ENCODE measurements at regions not wholly inside any gene's neighbourhood (a gene's known extent, or its start where the extent isn't known, plus 50 kb on each side); places are given as distances from the start of the nearest gene placed in this dataset.

DNA sequence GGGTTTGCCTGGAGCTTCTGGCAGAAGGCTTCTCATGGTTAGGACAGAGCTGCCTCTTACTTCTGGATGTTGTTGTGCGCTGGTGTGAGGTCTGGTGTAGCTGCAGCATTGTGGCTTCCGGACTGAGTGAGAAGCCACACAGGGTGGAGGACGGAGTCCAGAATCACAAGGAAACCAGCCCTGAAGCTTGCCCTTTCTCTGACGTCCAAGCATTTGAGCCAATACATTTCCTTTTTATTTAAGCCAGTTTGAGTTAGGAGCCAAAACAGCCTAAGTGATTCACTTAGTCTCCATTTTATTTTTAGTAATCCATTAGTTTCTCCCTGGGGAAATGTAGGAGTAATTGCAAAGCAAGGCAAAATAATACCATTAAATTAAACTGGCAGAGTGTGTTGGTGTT lies 402.4 kb upstream of the RGS6 start:
- DNase-seq, result no peak
- Mint-ChIP-seq H3K36me3 (ENCODE audit: low read depth) (peaks cover 47% of the 10 kb centered on the region), H3K4me3 (no peak overlapping the region), H3K27me3 (ENCODE audit: insufficient read depth) (no peaks in the 10 kb centered on the region), H3K4me1 (ENCODE audit: low read depth) (peaks cover 42% of the 10 kb centered on the region), H3K27ac (peak overlapping the region; percentile 49; the same call in 1 of the 2 replicates), H3K9me3 (no peaks in the 10 kb centered on the region)
- no peak for TF ChIP-seq CTCF (IDR thresholded peaks at IDR 0.05)

GRCh38 chr14:71532344-71532743 lies 399.9 kb upstream of the RGS6 start:
- Mint-ChIP-seq H3K9me3 (no peaks in the 10 kb centered on the region), H3K4me1 (ENCODE audit: low read depth) (peaks cover 51% of the 10 kb centered on the region), H3K27me3 (ENCODE audit: insufficient read depth) (no peaks in the 10 kb centered on the region), H3K4me3 (peak overlapping the region; percentile 17; the same call in 1 of the 2 replicates), H3K27ac (peak overlapping the region; percentile 57), H3K36me3 (ENCODE audit: low read depth) (peaks cover 36% of the 10 kb centered on the region)
- DNase-seq, result peak; percentile 41
- TF ChIP-seq CTCF (IDR thresholded peaks at IDR 0.05), result no peak

GRCh38 chr14:71532790-71533189 lies 399.4 kb upstream of the RGS6 start:
- no peak overlapping the region for H3K4me3 Mint-ChIP-seq
- H3K27ac Mint-ChIP-seq, result peak overlapping the region; percentile 57
- no peaks in the 10 kb centered on the region for H3K9me3 Mint-ChIP-seq
- peaks cover 55% of the 10 kb centered on the region for H3K4me1 Mint-ChIP-seq (ENCODE audit: low read depth)
- H3K27me3 Mint-ChIP-seq (ENCODE audit: insufficient read depth), result no peaks in the 10 kb centered on the region
- DNase-seq, result no peak
- H3K36me3 Mint-ChIP-seq (ENCODE audit: low read depth), result peaks cover 36% of the 10 kb centered on the region
- no peak for TF ChIP-seq CTCF (IDR thresholded peaks at IDR 0.05)

DNA sequence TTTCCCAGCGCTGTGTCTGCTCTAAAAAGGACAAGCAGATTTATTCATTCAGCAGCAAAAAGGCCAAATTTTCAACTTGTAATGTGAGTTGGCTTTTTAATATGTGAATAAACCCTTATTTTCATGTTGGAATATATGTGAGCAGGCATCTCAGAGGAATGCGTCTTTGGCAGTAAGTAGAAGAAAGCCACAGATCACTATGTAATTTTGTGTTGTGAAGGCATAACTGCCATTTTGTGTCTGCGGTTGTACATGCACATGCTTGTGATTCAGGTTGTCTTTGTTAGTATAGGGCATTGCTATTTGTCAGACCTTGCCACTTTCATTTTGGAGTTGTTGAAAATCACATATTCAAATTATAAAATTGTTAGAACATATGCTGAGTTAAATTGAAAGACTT lies 398.8 kb upstream of the RGS6 start:
- TF ChIP-seq CTCF (IDR thresholded peaks at IDR 0.05), result no peak
- H3K9me3 Mint-ChIP-seq, result no peaks in the 10 kb centered on the region
- H3K4me1 Mint-ChIP-seq (ENCODE audit: low read depth), result peaks cover 61% of the 10 kb centered on the region
- peaks cover 36% of the 10 kb centered on the region for H3K36me3 Mint-ChIP-seq (ENCODE audit: low read depth)
- no peak for DNase-seq
- no peaks in the 10 kb centered on the region for H3K27me3 Mint-ChIP-seq (ENCODE audit: insufficient read depth)
- H3K27ac Mint-ChIP-seq, result no peak overlapping the region
- H3K4me3 Mint-ChIP-seq, result no peak overlapping the region

GRCh38 chr14:71533800-71534199 lies 398.4 kb upstream of the RGS6 start:
- no peaks in the 10 kb centered on the region for H3K9me3 Mint-ChIP-seq
- H3K4me1 Mint-ChIP-seq (ENCODE audit: low read depth), result peaks cover 65% of the 10 kb centered on the region
- peaks cover 36% of the 10 kb centered on the region for H3K36me3 Mint-ChIP-seq (ENCODE audit: low read depth)
- no peak for DNase-seq
- no peak overlapping the region for H3K27ac Mint-ChIP-seq
- no peak overlapping the region for H3K4me3 Mint-ChIP-seq
- TF ChIP-seq CTCF (IDR thresholded peaks at IDR 0.05), result no peak
- no peaks in the 10 kb centered on the region for H3K27me3 Mint-ChIP-seq (ENCODE audit: insufficient read depth)

GRCh38 chr14:71534506-71534905 lies 397.7 kb upstream of the RGS6 start:
- H3K9me3 Mint-ChIP-seq, result no peaks in the 10 kb centered on the region
- no peak overlapping the region for H3K27ac Mint-ChIP-seq

More at GRCh38 chr14:71534506-71534905, 397.7 kb upstream of the RGS6 start:
- H3K27me3 Mint-ChIP-seq (ENCODE audit: insufficient read depth), result no peaks in the 10 kb centered on the region; the same call in 1 of the 2 replicates
- DNase-seq, result no peak
- peaks cover 70% of the 10 kb centered on the region for H3K4me1 Mint-ChIP-seq (ENCODE audit: low read depth)
- peaks cover 34% of the 10 kb centered on the region for H3K36me3 Mint-ChIP-seq (ENCODE audit: low read depth)
- no peak overlapping the region for H3K4me3 Mint-ChIP-seq
- TF ChIP-seq CTCF (IDR thresholded peaks at IDR 0.05), result no peak
